Right atrium auricular region (tissue), 2 donors: ENCODE measurements at regions not wholly inside any gene's neighbourhood (a gene's known extent, or its start where the extent isn't known, plus 50 kb on each side); places are given as distances from the start of the nearest gene placed in this dataset.

ENCODE experiments used
- DNase-seq: peaks from one replicate; pipeline ENCODE4 v3.0.0-alpha.2; 2019; ENCODE audit warnings: low spot score
- H3K27ac ChIP-seq, 2 donors: fragments of 200-600 bp; sonication (generic); 1 replicate in 1 of 2; 2 replicates in 1 of 2; pipeline ENCODE4 v1.5.1; 2016 to 2019
- H3K27me3 ChIP-seq, 2 donors: fragments of 200-600 bp; sonication (generic); one replicate each; pipeline versions ENCODE4 v1.5.1 to v1.6.0; 2017 to 2019
- H3K36me3 ChIP-seq: fragments of 200-600 bp; sonication (generic); one replicate; pipeline ENCODE4 v1.5.1; 2016
- H3K4me1 ChIP-seq, 2 donors: fragments of 200-600 bp; sonication (generic); one replicate each; pipeline versions ENCODE4 v1.5.1 to v1.6.0; 2017 to 2019
- H3K4me3 ChIP-seq, 2 donors: fragments of 200-600 bp; sonication (generic); 1 replicate in 1 of 2; 2 replicates in 1 of 2; pipeline ENCODE4 v1.5.1; 2017 to 2019; ENCODE audit warnings: mild to moderate bottlenecking in 1 of 2, moderate library complexity in 1 of 2
- H3K9me3 ChIP-seq, 2 donors: fragments of 200-600 bp; sonication (generic); one replicate each; pipeline ENCODE4 v1.5.1; 2019
- TF ChIP-seq, protein P1 (sequence below), 2 donors: fragments of 200-600 bp; sonication (generic); IDR thresholded peaks; one replicate each; pipeline ENCODE4 v1.5.1; 2019; ENCODE audit warnings: antibody characterized with exemption in 2 of 2

DNA sequence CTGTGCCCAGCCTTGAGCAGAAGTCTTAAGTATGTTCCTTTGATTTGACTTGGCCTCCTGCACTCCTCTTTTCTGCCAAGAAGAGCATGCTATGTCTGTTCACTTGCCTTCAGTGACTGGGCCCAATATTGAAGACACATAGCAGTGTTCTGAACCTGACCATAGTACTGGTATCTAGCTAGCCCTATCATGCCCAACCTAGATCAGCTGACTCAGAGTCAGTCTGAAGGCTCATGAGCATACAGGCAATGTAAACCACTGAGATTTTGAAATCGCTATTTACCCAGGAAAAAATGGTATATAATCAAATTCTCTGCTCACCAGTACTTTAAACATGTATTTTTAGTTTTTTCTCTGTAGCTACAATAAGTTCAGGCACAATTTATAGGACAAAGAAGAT lies 129.4 kb downstream of the TANC2 start:
- TF ChIP-seq, protein P1, sequence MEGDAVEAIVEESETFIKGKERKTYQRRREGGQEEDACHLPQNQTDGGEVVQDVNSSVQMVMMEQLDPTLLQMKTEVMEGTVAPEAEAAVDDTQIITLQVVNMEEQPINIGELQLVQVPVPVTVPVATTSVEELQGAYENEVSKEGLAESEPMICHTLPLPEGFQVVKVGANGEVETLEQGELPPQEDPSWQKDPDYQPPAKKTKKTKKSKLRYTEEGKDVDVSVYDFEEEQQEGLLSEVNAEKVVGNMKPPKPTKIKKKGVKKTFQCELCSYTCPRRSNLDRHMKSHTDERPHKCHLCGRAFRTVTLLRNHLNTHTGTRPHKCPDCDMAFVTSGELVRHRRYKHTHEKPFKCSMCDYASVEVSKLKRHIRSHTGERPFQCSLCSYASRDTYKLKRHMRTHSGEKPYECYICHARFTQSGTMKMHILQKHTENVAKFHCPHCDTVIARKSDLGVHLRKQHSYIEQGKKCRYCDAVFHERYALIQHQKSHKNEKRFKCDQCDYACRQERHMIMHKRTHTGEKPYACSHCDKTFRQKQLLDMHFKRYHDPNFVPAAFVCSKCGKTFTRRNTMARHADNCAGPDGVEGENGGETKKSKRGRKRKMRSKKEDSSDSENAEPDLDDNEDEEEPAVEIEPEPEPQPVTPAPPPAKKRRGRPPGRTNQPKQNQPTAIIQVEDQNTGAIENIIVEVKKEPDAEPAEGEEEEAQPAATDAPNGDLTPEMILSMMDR (IDR thresholded peaks at IDR 0.05): no peak
- Histone ChIP-seq H3K27ac (no peak overlapping the region), H3K27me3 (no peaks in the 10 kb centered on the region), H3K36me3 (no peaks in the 10 kb centered on the region), H3K9me3 (no peaks in the 10 kb centered on the region), H3K4me3 (no peak overlapping the region), H3K4me1 (no peaks in the 10 kb centered on the region)
- DNase-seq: no peak

- Histone ChIP-seq H3K4me1 (no peaks in the 10 kb centered on the region), H3K27ac (no peak overlapping the region), H3K27me3 (no peaks in the 10 kb centered on the region), H3K4me3 (no peak overlapping the region), H3K36me3 (no peaks in the 10 kb centered on the region), H3K9me3 (no peaks in the 10 kb centered on the region)
- TF ChIP-seq, protein P1 (IDR thresholded peaks at IDR 0.05): no peak
- DNase-seq: no peak
These were observed 129.8 kb downstream of the TANC2 start for GRCh38 chr17:63095879-63096278.

DNA sequence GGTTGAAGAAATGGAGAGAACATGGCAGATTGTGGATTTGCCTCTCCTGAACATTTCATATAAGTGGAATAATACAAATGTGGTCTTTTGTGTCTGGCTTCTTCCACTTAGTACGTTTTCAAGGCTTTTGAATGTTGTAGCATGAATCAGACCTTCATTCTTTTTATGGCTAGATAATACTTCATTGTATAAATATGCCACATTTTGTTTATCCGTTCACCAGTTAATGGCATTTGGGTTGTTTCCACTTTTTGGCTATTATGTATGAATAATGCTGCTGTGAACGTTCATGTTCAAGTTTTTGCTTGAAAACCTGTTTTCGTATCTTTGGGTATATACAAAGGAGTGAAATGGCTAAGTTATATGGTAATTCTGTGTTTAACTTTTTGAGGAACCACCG lies 130.4 kb downstream of the TANC2 start:
- Histone ChIP-seq H3K4me1 (no peaks in the 10 kb centered on the region), H3K27me3 (no peaks in the 10 kb centered on the region), H3K9me3 (no peaks in the 10 kb centered on the region), H3K27ac (no peak overlapping the region), H3K4me3 (no peak overlapping the region), H3K36me3 (no peaks in the 10 kb centered on the region)
- TF ChIP-seq, protein P1 (IDR thresholded peaks at IDR 0.05): no peak
- DNase-seq: no peak

DNA sequence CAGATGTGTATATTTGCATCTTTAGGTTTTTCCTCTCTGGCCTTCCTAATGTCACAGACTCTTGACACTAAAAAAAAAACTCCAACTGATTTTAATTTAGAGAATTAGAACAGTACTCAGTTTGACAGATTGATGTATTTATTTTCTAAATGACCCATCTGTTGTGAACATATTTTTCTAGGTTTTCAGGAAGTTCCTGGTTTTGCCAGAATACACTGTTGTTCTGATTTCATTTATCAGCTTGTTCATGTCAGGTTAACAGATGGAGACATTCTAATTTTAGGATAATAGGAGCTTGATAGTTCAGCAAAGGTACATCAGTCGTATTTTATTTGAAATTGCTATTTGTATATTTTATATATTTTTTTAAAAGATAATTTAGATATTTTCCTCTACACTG lies 133.4 kb downstream of the TANC2 start:
- no peaks in the 10 kb centered on the region for H3K9me3 ChIP-seq
- no peaks in the 10 kb centered on the region for H3K4me1 ChIP-seq
- no peaks in the 10 kb centered on the region for H3K27me3 ChIP-seq
- no peaks in the 10 kb centered on the region for H3K36me3 ChIP-seq
- no peak overlapping the region for H3K27ac ChIP-seq
- H3K4me3 ChIP-seq: no peak overlapping the region
- TF ChIP-seq, protein P1 (IDR thresholded peaks at IDR 0.05): no peak
- DNase-seq: no peak

GRCh38 chr17:63102034-63102433 lies 136.0 kb downstream of the TANC2 start:
- no peak overlapping the region for H3K27ac ChIP-seq
- TF ChIP-seq, protein P1 (IDR thresholded peaks at IDR 0.05): no peak
- no peaks in the 10 kb centered on the region for H3K36me3 ChIP-seq
- no peak for DNase-seq
- no peaks in the 10 kb centered on the region for H3K9me3 ChIP-seq
- no peaks in the 10 kb centered on the region for H3K4me1 ChIP-seq
- H3K27me3 ChIP-seq: no peaks in the 10 kb centered on the region
- no peak overlapping the region for H3K4me3 ChIP-seq

- no peaks in the 10 kb centered on the region for H3K36me3 ChIP-seq
- H3K9me3 ChIP-seq: no peaks in the 10 kb centered on the region
- H3K27me3 ChIP-seq: no peaks in the 10 kb centered on the region
- no peaks in the 10 kb centered on the region for H3K4me1 ChIP-seq
- DNase-seq: no peak
- TF ChIP-seq, protein P1 (IDR thresholded peaks at IDR 0.05): no peak
- no peak overlapping the region for H3K27ac ChIP-seq
- H3K4me3 ChIP-seq: no peak overlapping the region
These were observed 140.0 kb downstream of the TANC2 start for GRCh38 chr17:63106050-63106449.
